ENCODE measurements at regions not wholly inside any gene's neighbourhood (a gene's known extent, or its start where the extent isn't known, plus 50 kb on each side); places are given as distances from the start of the nearest gene placed in this dataset.

DNA sequence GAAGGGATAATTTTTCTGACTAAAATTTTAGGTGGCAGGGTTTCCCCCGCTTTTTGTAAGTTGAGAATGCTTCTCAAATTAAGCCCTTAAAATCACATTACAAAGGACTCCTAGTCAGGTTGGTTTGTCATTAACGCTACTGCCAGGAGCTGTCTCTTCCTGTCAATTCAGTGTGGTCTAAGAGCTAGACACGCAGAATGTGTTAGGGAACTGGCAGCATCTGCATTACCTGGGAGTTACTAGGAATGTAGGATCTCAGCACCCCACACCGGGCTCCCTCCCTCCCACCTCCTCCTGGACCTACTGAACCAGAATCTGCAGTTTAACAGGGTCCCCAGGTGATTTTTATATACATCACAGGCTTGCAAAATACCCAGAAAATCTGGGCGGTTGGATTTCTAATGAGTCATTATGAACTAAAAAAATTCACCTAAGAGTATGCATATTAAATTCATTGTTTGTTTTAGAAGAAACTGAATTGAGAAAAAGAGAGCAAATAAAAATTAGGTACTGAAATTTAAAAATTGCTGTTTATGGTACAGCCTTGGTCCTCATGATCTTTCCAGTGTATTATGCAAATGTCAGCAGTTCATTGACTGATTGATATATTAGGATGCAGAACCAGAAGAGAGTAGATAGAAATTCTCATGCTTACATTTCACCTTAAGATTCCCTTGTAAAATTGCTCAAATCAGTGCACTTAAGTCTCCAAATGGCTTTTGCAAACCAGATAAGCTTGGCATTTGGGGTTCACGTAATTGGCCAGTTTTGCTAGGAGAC lies 130.9 kb upstream of the ITGA6 start:
- Mint-ChIP-seq H3K4me1 (peaks cover 38% of the 10 kb centered on the region), H3K27ac (no peak overlapping the region), H3K27me3 (ENCODE audit: low read depth) (peaks cover 24% of the 10 kb centered on the region), H3K36me3 (ENCODE audit: low read depth) (no peaks in the 10 kb centered on the region), H3K4me3 (no peak overlapping the region), H3K9me3 (peaks cover 3% of the 10 kb centered on the region)
- TF ChIP-seq, protein P1, sequence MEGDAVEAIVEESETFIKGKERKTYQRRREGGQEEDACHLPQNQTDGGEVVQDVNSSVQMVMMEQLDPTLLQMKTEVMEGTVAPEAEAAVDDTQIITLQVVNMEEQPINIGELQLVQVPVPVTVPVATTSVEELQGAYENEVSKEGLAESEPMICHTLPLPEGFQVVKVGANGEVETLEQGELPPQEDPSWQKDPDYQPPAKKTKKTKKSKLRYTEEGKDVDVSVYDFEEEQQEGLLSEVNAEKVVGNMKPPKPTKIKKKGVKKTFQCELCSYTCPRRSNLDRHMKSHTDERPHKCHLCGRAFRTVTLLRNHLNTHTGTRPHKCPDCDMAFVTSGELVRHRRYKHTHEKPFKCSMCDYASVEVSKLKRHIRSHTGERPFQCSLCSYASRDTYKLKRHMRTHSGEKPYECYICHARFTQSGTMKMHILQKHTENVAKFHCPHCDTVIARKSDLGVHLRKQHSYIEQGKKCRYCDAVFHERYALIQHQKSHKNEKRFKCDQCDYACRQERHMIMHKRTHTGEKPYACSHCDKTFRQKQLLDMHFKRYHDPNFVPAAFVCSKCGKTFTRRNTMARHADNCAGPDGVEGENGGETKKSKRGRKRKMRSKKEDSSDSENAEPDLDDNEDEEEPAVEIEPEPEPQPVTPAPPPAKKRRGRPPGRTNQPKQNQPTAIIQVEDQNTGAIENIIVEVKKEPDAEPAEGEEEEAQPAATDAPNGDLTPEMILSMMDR (IDR thresholded peaks at IDR 0.05; ENCODE audit: unreplicated experiment in 3 of 3): no peak

DNA sequence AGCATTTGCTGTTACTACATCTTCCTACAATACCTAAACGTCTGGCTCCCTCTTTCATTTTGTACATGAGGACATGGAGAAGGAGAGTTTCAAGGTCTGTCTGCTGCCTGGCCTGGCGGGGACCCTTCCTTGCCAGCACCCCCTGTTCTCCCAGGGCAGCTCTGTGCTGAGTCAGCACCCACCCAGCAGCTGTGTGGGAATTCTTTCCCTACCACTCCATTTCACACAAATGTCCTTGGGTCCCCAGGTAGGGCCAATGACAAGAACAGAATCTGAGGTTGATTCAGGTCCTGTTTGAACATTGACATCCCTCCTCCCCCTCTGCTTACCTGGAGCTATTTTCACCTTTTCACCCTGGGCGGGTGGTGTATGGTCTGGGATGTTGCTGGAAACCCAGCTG lies 129.9 kb upstream of the ITGA6 start:
- TF ChIP-seq, protein P1 (IDR thresholded peaks at IDR 0.05; ENCODE audit: unreplicated experiment in 3 of 3): no peak

GRCh38 chr2:172297950-172298349 lies 129.4 kb upstream of the ITGA6 start:
- no peak overlapping the region for H3K4me3 Mint-ChIP-seq
- TF ChIP-seq, protein P1 (IDR thresholded peaks at IDR 0.05; ENCODE audit: unreplicated experiment in 3 of 3): no peak
- peaks cover 3% of the 10 kb centered on the region for H3K9me3 Mint-ChIP-seq
- H3K27me3 Mint-ChIP-seq (ENCODE audit: low read depth): peaks cover 24% of the 10 kb centered on the region
- no peaks in the 10 kb centered on the region for H3K36me3 Mint-ChIP-seq (ENCODE audit: low read depth)
- H3K4me1 Mint-ChIP-seq: peaks cover 38% of the 10 kb centered on the region
- H3K27ac Mint-ChIP-seq: no peak overlapping the region

More for the DNA sequence above, 129.9 kb upstream of the ITGA6 start:
- peaks cover 3% of the 10 kb centered on the region for H3K9me3 Mint-ChIP-seq
- H3K4me3 Mint-ChIP-seq: no peak overlapping the region
- no peaks in the 10 kb centered on the region for H3K36me3 Mint-ChIP-seq (ENCODE audit: low read depth)
- peaks cover 38% of the 10 kb centered on the region for H3K4me1 Mint-ChIP-seq
- no peak overlapping the region for H3K27ac Mint-ChIP-seq
- H3K27me3 Mint-ChIP-seq (ENCODE audit: low read depth): peaks cover 24% of the 10 kb centered on the region

DNA sequence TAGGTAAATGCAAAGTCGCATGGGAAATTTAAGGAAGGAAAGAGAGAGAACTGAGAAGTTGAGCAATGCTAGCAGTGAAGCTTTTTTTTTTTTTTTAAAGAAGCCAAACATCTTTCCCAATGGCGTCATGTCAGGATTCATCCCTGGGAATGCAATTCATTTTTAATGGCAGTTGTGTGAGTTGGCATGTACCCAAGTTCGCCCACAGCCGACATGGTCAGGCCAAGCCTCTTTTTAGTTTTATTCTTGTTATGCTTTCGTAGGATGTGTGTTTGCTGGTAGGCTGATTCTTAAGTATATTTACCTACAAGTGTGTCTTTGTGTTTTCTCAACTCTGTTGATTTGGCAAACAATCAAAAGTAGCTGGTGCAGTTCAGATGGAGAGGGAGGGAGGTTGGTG lies 127.6 kb upstream of the ITGA6 start:
- H3K27me3 Mint-ChIP-seq (ENCODE audit: low read depth): peaks cover 28% of the 10 kb centered on the region
- H3K27ac Mint-ChIP-seq: no peak overlapping the region
- H3K4me1 Mint-ChIP-seq: peaks cover 38% of the 10 kb centered on the region
- TF ChIP-seq, protein P1 (IDR thresholded peaks at IDR 0.05; ENCODE audit: unreplicated experiment in 3 of 3): no peak
- H3K9me3 Mint-ChIP-seq: peaks cover 3% of the 10 kb centered on the region
- no peak overlapping the region for H3K4me3 Mint-ChIP-seq
- no peaks in the 10 kb centered on the region for H3K36me3 Mint-ChIP-seq (ENCODE audit: low read depth)

- H3K4me1 Mint-ChIP-seq: peaks cover 45% of the 10 kb centered on the region
- H3K27me3 Mint-ChIP-seq (ENCODE audit: low read depth): peaks cover 26% of the 10 kb centered on the region
- no peak overlapping the region for H3K4me3 Mint-ChIP-seq
- TF ChIP-seq, protein P1 (IDR thresholded peaks at IDR 0.05; ENCODE audit: unreplicated experiment in 3 of 3): no peak
- no peaks in the 10 kb centered on the region for H3K36me3 Mint-ChIP-seq (ENCODE audit: low read depth)
- peaks cover 3% of the 10 kb centered on the region for H3K9me3 Mint-ChIP-seq
- H3K27ac Mint-ChIP-seq: no peak overlapping the region
Measured at GRCh38 chr2:172300851-172301250, 126.5 kb upstream of the ITGA6 start.

- no peak overlapping the region for H3K27ac Mint-ChIP-seq
- H3K27me3 Mint-ChIP-seq (ENCODE audit: low read depth): peaks cover 12% of the 10 kb centered on the region
- H3K9me3 Mint-ChIP-seq: no peaks in the 10 kb centered on the region
- TF ChIP-seq, protein P1 (IDR thresholded peaks at IDR 0.05; ENCODE audit: unreplicated experiment in 3 of 3): no peak
- H3K36me3 Mint-ChIP-seq (ENCODE audit: low read depth): no peaks in the 10 kb centered on the region
- peaks cover 28% of the 10 kb centered on the region for H3K4me1 Mint-ChIP-seq
- H3K4me3 Mint-ChIP-seq: no peak overlapping the region
Measured at GRCh38 chr2:172305066-172305465, 122.3 kb upstream of the ITGA6 start.
